HG02943 (cell line): ENCODE measurements at regions not wholly inside any gene's neighbourhood (a gene's known extent, or its start where the extent isn't known, plus 50 kb on each side); places are given as distances from the start of the nearest gene placed in this dataset.
"Not testable (repeated sequence)": the region's sequence is repeated elsewhere in the genome, so short reads cannot be mapped to it uniquely, and the experiment has no call there.

ENCODE experiments used
- ATAC-seq: cut with Tn5 transposase; IDR thresholded peaks from one replicate; pipeline ENCODE4 v1.9.1; 2021; ENCODE audit warnings: mild to moderate bottlenecking, low read depth, moderate library complexity; ENCODE audit not compliant: unreplicated experiment

GRCh38 chr7:142579946-142580345, 169.3 kb upstream of the PRSS1 start:
- peak; percentile 44 for ATAC-seq

DNA sequence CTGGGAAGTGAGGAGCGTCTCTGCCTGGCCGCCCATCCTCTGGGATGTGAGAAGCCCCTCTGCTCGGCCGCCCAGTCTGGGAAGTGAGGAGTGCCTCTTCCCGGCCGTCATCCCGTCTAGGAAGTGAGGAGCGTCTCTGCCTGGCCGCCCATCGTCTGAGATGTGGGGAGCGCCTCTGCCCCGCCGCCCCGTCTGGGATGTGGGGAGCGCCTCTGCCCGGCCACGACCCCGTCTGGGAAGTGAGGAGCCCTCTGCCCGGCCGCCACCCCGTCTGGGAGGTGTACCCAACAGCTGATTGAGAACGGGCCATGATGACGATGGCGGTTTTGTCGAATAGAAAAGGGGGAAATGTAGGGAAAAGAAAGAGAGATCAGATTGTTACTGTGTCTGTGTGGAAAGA, 173.9 kb upstream of the PRSS1 start:
- ATAC-seq = not testable (repeated sequence)

- no peak for ATAC-seq
These were observed 177.7 kb upstream of the PRSS1 start for GRCh38 chr7:142571581-142571980.

GRCh38 chr7:142569851-142570250, 179.4 kb upstream of the PRSS1 start:
- no peak for ATAC-seq

- ATAC-seq = no peak
These were observed 180.7 kb upstream of the PRSS1 start for GRCh38 chr7:142568435-142569097.

DNA sequence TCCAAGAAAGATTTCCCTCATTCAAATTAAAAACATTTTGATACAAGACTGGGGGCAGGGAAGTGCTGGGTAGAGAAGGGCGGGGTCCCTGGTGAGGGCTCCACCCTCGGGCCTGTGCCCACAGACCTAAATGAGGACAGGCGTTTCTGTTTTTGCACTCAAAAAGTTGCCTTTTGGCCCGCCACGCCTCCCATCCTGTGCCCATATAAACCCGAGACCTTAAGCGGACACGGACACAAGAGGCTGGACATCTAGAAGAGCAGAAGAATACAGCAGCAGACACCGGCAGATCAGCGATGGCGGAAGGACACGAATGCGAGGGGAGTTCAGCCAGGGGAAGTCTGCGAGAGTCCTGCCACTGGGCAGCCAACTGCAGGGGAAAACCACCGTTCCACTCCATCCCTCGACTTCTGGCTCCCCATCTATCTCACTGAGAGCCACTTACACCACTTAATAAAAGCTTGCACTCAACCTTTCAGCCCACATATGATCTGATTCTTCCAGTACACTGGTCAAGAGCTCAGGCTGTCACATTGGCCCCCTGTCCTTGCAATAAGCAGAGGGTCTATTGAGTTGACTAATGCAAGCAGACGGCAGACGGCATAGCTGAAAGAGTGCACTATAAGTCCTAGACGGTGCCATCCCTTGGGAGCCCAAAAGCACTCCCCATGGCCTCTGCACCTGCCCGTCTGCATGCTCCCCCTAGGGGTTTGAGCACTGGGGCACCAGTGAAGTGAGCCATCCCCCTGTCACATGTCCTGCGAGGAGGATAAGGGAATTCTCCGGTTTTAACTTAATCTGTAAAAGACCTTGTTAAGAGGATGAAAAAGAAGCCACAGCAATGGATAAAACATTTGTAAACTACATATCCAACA, 181.8 kb upstream of the PRSS1 start:
- ATAC-seq = no peak

GRCh38 chr7:142566271-142566670, 183.0 kb upstream of the PRSS1 start:
- no peak for ATAC-seq

DNA sequence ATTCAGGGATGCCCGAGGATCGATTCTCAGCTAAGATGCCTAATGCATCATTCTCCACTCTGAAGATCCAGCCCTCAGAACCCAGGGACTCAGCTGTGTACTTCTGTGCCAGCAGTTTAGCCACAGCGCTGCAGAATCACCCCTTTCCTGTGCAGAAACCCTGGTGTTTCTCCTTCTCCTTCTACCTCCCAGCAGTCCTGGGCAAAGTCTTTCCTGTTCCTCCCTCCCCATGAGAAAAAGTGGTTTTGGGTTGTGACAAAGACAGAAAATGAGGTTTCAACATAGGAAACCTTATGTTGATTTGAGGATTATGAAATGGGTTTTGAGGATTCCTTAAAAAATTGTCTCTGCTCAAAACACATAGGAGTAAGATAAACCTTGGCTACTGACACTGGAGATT, 185.1 kb upstream of the PRSS1 start:
- ATAC-seq = not testable (repeated sequence)

DNA sequence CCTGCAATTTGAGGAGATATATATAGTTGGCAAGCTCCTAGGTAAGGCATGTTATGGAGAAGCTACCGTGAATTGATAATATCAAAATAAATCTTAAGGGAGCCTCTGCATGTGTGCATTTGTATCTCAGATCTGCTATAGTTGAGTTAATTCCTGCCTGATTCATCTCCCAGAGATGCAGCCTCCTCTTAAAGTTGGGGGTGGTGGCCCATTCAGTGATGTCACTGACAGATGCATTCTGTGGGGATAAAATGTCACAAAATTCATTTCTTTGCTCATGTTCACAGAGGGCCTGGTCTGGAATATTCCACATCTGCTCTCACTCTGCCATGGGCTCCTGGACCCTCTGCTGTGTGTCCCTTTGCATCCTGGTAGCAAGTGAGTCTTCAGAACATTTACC, 185.8 kb upstream of the PRSS1 start:
- ATAC-seq = no peak

- no peak for ATAC-seq
These were observed 186.6 kb upstream of the PRSS1 start for GRCh38 chr7:142562688-142563087.

DNA sequence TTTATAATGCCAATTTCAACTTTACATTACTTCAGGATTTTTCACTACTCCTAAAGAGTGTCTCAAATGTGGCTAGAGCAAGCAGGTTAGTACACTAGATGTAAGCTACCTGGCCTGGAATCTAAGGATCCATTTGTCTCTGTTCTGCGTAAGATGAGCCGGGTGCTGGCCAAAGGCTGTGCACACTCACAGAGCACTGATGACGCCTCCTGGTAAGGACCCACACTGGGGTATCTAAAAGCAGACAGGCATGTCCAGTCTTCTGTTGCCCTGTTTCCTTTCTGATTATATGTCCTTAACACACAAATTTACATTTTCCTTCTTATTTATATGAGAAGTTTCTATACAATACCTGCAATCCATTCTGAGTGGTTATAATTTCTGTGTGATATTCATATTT, 187.9 kb upstream of the PRSS1 start:
- not testable (repeated sequence) for ATAC-seq

- not testable (repeated sequence) for ATAC-seq
These were observed 188.5 kb upstream of the PRSS1 start for GRCh38 chr7:142560770-142561169.

DNA sequence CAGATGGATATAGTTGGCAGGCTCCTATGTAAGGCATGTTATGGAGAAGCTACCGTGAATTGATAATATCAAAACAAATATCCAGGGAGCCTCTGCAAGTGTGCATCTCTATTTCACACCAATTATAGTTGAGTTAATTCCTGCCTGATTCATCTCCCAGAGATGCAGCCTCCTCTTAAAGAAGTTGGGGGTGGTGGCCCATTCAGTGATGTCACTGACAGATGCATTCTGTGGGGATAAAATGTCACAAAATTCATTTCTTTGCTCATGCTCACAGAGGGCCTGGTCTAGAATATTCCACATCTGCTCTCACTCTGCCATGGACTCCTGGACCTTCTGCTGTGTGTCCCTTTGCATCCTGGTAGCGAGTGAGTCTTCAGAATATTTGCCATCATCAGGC, 189.1 kb upstream of the PRSS1 start:
- no peak for ATAC-seq

GRCh38 chr7:142557971-142558582, 191.2 kb upstream of the PRSS1 start:
- ATAC-seq = peak; percentile 86

DNA sequence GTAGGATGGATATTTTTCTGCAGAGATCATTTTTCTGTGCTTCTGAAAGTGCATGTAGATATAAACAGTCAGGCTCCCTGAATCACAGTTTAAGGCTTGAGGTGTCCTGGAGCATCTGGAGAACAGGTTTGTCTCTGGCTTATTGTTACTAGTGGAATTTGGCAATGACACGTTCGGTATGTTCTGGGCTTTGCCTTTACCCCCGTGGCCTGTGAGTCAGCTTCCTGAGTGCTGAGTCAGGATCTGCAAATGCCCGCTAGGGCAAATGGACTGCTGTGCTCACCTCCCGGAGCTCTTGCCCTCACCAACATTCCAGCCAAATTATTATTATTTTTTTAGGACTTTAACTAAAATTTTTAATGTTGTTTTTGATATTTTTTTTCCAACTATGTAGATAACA, 192.5 kb upstream of the PRSS1 start:
- no peak for ATAC-seq

GRCh38 chr7:142554560-142555532, 194.4 kb upstream of the PRSS1 start:
- ATAC-seq = no peak

GRCh38 chr7:142553216-142553615, 196.1 kb upstream of the PRSS1 start:
- no peak for ATAC-seq

DNA sequence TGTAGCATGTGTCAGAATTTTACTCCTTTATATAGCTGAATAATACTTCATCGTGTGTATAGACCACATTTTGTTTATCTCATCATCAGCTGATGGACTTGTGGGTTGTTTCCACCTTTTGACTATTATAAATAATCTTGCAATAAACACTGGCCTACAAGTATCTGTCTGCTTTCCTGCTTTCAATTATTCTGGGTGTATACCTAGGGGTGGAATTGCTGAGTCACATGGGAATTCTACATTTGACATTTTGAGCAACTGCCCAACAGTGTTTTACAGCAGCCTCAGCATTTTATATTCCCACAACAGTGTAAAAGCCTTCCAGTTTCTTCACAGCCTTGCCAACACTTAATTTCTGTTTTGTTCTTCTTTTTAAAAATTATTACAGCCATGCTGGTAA, 200.3 kb upstream of the PRSS1 start:
- ATAC-seq = no peak

DNA sequence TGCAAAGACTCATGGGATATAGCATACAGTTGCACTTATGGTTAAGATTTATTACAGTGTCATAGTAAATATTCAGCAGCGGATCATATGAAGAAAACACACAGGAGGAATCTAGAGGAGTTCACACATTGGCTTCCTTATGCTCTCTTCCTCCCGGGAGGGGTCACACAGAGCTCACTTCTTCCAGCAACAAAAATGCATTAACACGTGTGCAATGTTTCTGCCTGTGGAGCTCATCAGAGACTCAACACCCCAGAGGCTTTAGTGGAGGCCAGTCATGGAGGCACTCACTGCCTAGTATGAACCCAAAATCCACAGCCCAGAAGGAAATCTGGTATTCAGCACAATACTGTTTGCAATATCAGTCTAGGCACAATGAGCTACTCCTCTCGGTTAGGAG, 202.8 kb upstream of the PRSS1 start:
- ATAC-seq = no peak

DNA sequence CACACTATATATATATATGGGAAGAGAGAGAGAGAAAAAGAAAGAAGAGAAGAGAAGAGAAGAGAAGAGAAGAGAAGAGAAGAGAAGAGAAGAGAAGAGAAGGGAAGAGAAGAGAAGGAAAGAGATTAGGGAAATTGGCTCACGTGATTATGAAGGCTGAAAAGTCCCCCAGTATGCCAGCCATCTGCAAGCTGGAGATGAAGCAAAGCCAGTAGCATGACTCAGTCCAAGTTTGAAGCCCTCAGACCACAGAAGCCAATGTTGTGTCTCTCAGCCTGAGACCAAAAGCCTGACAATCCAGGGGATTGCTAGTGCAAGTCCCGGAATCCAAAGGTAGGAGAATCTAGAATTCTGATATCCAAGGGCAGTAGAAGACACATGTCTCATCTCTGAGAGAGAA, 206.3 kb upstream of the PRSS1 start:
- ATAC-seq = no peak
